Endothelial cell of umbilical vein (primary cell): ENCODE measurements at regions not wholly inside any gene's neighbourhood (a gene's known extent, or its start where the extent isn't known, plus 50 kb on each side); places are given as distances from the start of the nearest gene placed in this dataset.

ENCODE experiments used
- BruUV-seq: library from RNA; stranded (reverse); fragments of 400-500 nt; replicated peaks from 2 replicates; lab custom pipeline; 2021; lab: Mats Ljungman, UMichigan
- CTCF ChIA-PET: fragments of 300-600, 350-600 bp; sonication (Branson Sonifier 250); formaldehyde crosslinking; loops from one replicate; lab custom pipeline; 2021; ENCODE audit warnings: antibody characterized with exemption, inconsistent platforms; lab: Charles Lee
- POLR2A ChIA-PET: fragments of 300-600, 350-600 bp; sonication (Branson Sonifier 250); formaldehyde crosslinking; loops from one replicate; lab custom pipeline; 2021; ENCODE audit warnings: antibody characterized with exemption, inconsistent platforms; lab: Charles Lee
- DNase-seq: peaks from one replicate; pipeline ENCODE4 v3.0.0-alpha.2; 2011; ENCODE audit warnings: low read depth, low spot score
- FAIRE-seq: peaks from 2 replicates; lab custom pipeline; 2011; peaks lifted over from hg19 to GRCh38; lab: Jason Lieb, UNC
- H2AFZ ChIP-seq: 2 replicates; pipeline ENCODE4 v1.6.0; 2012; ENCODE audit warnings: low read depth, low read length, control low read depth, inconsistent platforms
- H3K27ac ChIP-seq: 2 replicates; pipeline ENCODE4 v1.5.1; 2011; ENCODE audit warnings: low read depth, mild to moderate bottlenecking, control low read depth, low read length, moderate library complexity; ENCODE audit not compliant: insufficient read depth
- H3K27me3 ChIP-seq, 2 experiments: 2 replicates each; pipeline versions ENCODE4 v1.6.0 to v1.6.1; 2011; ENCODE audit warnings: low read length in 2 of 2, mixed read lengths in 1 of 2; ENCODE audit not compliant: control insufficient read depth in 2 of 2, insufficient read depth in 2 of 2
- H3K36me3 ChIP-seq, 2 experiments: 2 replicates in 1 of 2; 3 replicates in 1 of 2; pipeline ENCODE4 v1.5.1; 2011; ENCODE audit warnings: low read length in 2 of 2, mild to moderate bottlenecking in 1 of 2, moderate library complexity in 1 of 2; ENCODE audit not compliant: control insufficient read depth in 2 of 2, insufficient read depth in 2 of 2; ENCODE audit errors: extremely low read depth in 1 of 2
- H3K4me1 ChIP-seq: 3 replicates; pipeline ENCODE4 v1.5.1; 2011; ENCODE audit warnings: mild to moderate bottlenecking, low read length; ENCODE audit not compliant: control insufficient read depth, insufficient read depth; ENCODE audit errors: extremely low read depth
- H3K4me2 ChIP-seq: 2 replicates; pipeline ENCODE4 v1.6.1; 2011; ENCODE audit warnings: low read length, control low read depth, mixed read lengths; ENCODE audit not compliant: insufficient read depth
- H3K4me3 ChIP-seq, 3 experiments: fragments of 200-600 bp in 1 of 3; sonication (generic), shearing (Covaris generic) in 1 of 3; replicated peaks in 1 of 3; 2 replicates each; pipeline ENCODE4 v1.5.1; 2011 to 2016; ENCODE audit warnings: control low read depth in 3 of 3, low read length in 3 of 3, mild to moderate bottlenecking in 2 of 3, inconsistent platforms in 1 of 3, low read depth in 1 of 3, moderate library complexity in 1 of 3; ENCODE audit not compliant: insufficient read depth in 1 of 3
- H3K79me2 ChIP-seq: 2 replicates; pipeline ENCODE4 v1.6.0; 2012; ENCODE audit warnings: low read length, inconsistent platforms; ENCODE audit not compliant: control insufficient read depth, insufficient read depth
- H3K9ac ChIP-seq: replicated peaks from 2 replicates; pipeline ENCODE3; 2011; ENCODE audit warnings: low read length, control low read depth; ENCODE audit not compliant: insufficient read depth; ENCODE audit errors: extremely low read depth
- H3K9me1 ChIP-seq: replicated peaks from 3 replicates; pipeline ENCODE4 v1.6.0; 2011; ENCODE audit warnings: mild to moderate bottlenecking, low read length; ENCODE audit not compliant: control insufficient read depth, insufficient read depth; ENCODE audit errors: extremely low read depth
- H3K9me3 ChIP-seq: replicated peaks from 2 replicates; pipeline ENCODE4 v1.5.1; 2012; ENCODE audit warnings: low read length, inconsistent platforms; ENCODE audit not compliant: control insufficient read depth, insufficient read depth
- H4K20me1 ChIP-seq: replicated peaks from 2 replicates; pipeline ENCODE3; 2011; ENCODE audit warnings: mild to moderate bottlenecking, low read length; ENCODE audit not compliant: control insufficient read depth, insufficient read depth; ENCODE audit errors: extremely low read depth
- EZH2 ChIP-seq: IDR thresholded peaks from 2 replicates; pipeline ENCODE4 v1.6.1; 2012; ENCODE audit warnings: borderline replicate concordance, low read depth, mild to moderate bottlenecking, moderate library complexity, low read length, inconsistent platforms; ENCODE audit not compliant: severe bottlenecking
- FOS ChIP-seq: IDR thresholded peaks from 2 replicates; pipeline ENCODE4 v1.6.1; 2011; ENCODE audit warnings: mild to moderate bottlenecking, low read length, moderate library complexity, borderline replicate concordance; ENCODE audit not compliant: insufficient read depth
- GATA2 ChIP-seq: IDR thresholded peaks from 2 replicates; pipeline ENCODE4 v1.7.0; 2011; ENCODE audit warnings: low read depth, mild to moderate bottlenecking, moderate library complexity, mixed read lengths, low read length; ENCODE audit not compliant: insufficient read length, insufficient read depth
- JUN ChIP-seq: IDR thresholded peaks from 2 replicates; pipeline ENCODE4 v1.6.1; 2011; ENCODE audit warnings: borderline replicate concordance, low read depth; ENCODE audit not compliant: insufficient read length, insufficient read depth
- MYC ChIP-seq: IDR thresholded peaks from one replicate; pipeline ENCODE4 v1.6.1; 2011; ENCODE audit warnings: mild to moderate bottlenecking, low read depth, low read length
- POLR2A ChIP-seq: IDR thresholded peaks from 2 replicates; pipeline ENCODE4 v1.6.1; 2012; ENCODE audit warnings: low read depth, mild to moderate bottlenecking, control low read depth, low read length
- POLR2AphosphoS5 ChIP-seq: IDR thresholded peaks from 2 replicates; pipeline ENCODE4 v1.6.1; 2012; ENCODE audit warnings: low read depth, mild to moderate bottlenecking, control low read depth, low read length, moderate library complexity; ENCODE audit not compliant: insufficient read depth
- dilution Hi-C: fragments of 300-500 bp; cut with MboI; formaldehyde crosslinking; loops from one replicate; pipeline ENCODE4 v1.15.0; 2019; ENCODE audit warnings: low sequenced_read_pairs; ENCODE audit not compliant: extremely low pct_ligation_motif_present
- intact Hi-C: fragments of 100-400 bp; cut with micrococcal nuclease; formaldehyde crosslinking; loops from one replicate; pipeline ENCODE4 v1.10.0; 2022
- TF ChIP-seq, protein P1 (sequence below), 2 donors: IDR thresholded peaks; 1 replicate in 1 of 2; 2 replicates in 1 of 2; pipeline ENCODE4 v1.5.1; 2011; ENCODE audit warnings: low read length in 2 of 2, mild to moderate bottlenecking in 2 of 2, moderate library complexity in 2 of 2, control low read depth in 1 of 2, inconsistent platforms in 1 of 2, low read depth in 1 of 2; ENCODE audit not compliant: insufficient read depth in 1 of 2; ENCODE audit errors: extremely low read depth in 1 of 2
- TF ChIP-seq, protein P2 (sequence below): IDR thresholded peaks from 2 replicates; pipeline ENCODE4 v1.6.1; 2011; ENCODE audit not compliant: insufficient read depth, insufficient read length

DNA sequence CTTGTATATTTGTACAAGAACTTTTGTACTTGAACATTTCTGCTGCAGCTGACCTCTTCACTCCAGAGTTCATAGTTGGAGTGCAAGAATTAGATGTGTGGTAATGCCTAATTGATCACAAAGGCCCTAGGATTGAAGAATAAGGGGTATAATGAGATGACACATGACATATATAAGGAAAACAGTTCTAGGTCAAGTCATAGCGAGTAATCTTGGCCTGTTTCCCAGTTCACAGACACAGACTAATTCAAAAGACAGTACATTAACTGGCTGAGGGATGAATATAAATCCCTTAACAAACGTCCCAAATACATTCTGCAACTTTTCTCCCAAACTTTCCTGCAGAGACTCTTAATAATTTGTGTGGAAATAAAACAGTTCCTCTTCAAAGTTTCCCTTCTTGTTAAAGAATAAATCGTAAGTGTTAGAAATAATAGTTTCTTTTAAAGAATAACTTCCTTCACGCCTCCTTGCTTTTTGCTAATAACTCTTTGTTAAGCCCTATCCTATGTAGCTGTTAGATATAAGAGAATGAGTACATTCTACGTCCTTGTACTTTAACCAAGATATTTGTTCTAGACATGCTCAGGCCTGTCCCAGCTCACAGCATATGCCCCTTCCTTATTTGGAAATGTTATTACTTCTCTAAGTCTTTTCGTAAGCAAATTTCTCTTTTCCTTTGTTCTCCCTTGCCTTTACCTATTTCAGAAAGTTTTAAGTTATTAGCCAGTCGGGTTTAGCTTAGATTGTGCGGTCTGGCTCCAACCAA is 556.4 kb upstream of the CTNND2 start:
- POLR2A ChIA-PET, result no interaction called here
- H3K79me2 ChIP-seq, result no peaks in the 10 kb centered on the region
- FAIRE-seq (no peak), DNase-seq (no peak)
- no peaks in the 10 kb centered on the region for H3K36me3 ChIP-seq
- CTCF ChIA-PET, result no interaction called here
- TF ChIP-seq, protein P1, sequence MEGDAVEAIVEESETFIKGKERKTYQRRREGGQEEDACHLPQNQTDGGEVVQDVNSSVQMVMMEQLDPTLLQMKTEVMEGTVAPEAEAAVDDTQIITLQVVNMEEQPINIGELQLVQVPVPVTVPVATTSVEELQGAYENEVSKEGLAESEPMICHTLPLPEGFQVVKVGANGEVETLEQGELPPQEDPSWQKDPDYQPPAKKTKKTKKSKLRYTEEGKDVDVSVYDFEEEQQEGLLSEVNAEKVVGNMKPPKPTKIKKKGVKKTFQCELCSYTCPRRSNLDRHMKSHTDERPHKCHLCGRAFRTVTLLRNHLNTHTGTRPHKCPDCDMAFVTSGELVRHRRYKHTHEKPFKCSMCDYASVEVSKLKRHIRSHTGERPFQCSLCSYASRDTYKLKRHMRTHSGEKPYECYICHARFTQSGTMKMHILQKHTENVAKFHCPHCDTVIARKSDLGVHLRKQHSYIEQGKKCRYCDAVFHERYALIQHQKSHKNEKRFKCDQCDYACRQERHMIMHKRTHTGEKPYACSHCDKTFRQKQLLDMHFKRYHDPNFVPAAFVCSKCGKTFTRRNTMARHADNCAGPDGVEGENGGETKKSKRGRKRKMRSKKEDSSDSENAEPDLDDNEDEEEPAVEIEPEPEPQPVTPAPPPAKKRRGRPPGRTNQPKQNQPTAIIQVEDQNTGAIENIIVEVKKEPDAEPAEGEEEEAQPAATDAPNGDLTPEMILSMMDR (IDR thresholded peaks at IDR 0.05; ENCODE audit: extremely low read depth in 1 of 2, insufficient read depth in 1 of 2, low read depth in 1 of 2, low read length in 2 of 2), result no peak
- TF ChIP-seq JUN, result no peak
- no peak for TF ChIP-seq MYC
- H3K9ac ChIP-seq, result no peak overlapping the region
- no peaks in the 10 kb centered on the region for H3K9me1 ChIP-seq
- peaks cover 2% of the 10 kb centered on the region for H3K9me3 ChIP-seq
- H3K27ac ChIP-seq, result no peak overlapping the region
- no peaks in the 10 kb centered on the region for H3K27me3 ChIP-seq
- H3K4me1 ChIP-seq, result no peaks in the 10 kb centered on the region
- dilution Hi-C loops (no loop called here), intact Hi-C loops (no loop called here)
- no peak overlapping the region for H2AFZ ChIP-seq
- no peak overlapping the region for H3K4me2 ChIP-seq
- no peaks in the 10 kb centered on the region for H4K20me1 ChIP-seq
- no peak overlapping the region for H3K4me3 ChIP-seq
- BruUV-seq, result no TSS peak

GRCh38 chr5:12459326-12459725 is 555.1 kb upstream of the CTNND2 start:
- CTCF ChIA-PET, result no interaction called here
- Histone ChIP-seq H3K4me1 (no peaks in the 10 kb centered on the region), H4K20me1 (no peaks in the 10 kb centered on the region), H3K9me3 (peaks cover 2% of the 10 kb centered on the region), H3K27me3 (no peaks in the 10 kb centered on the region), H3K36me3 (no peaks in the 10 kb centered on the region), H3K9me1 (no peaks in the 10 kb centered on the region), H2AFZ (no peak overlapping the region), H3K4me3 (no peak overlapping the region), H3K9ac (no peak overlapping the region), H3K4me2 (no peak overlapping the region), H3K27ac (no peak overlapping the region), H3K79me2 (no peaks in the 10 kb centered on the region)
- POLR2A ChIA-PET, result no interaction called here
- BruUV-seq, result no TSS peak
- FAIRE-seq, result no peak
- intact Hi-C loops (no loop called here), dilution Hi-C loops (no loop called here)
- no peak for DNase-seq
- TF ChIP-seq FOS (no peak), MYC (no peak), POLR2A (no peak), EZH2 (no peak), JUN (no peak), POLR2AphosphoS5 (no peak), GATA2 (no peak)
- TF ChIP-seq, protein P2, sequence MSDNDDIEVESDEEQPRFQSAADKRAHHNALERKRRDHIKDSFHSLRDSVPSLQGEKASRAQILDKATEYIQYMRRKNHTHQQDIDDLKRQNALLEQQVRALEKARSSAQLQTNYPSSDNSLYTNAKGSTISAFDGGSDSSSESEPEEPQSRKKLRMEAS, result no peak
- TF ChIP-seq, protein P1 (IDR thresholded peaks at IDR 0.05; ENCODE audit: extremely low read depth in 1 of 2, insufficient read depth in 1 of 2, low read depth in 1 of 2, low read length in 2 of 2), result no peak
